ENCODE measurements at regions not wholly inside any gene's neighbourhood (a gene's known extent, or its start where the extent isn't known, plus 50 kb on each side); places are given as distances from the start of the nearest gene placed in this dataset.
"Not testable (repeated sequence)": the region's sequence is repeated elsewhere in the genome, so short reads cannot be mapped to it uniquely, and the experiment has no call there.

DNA sequence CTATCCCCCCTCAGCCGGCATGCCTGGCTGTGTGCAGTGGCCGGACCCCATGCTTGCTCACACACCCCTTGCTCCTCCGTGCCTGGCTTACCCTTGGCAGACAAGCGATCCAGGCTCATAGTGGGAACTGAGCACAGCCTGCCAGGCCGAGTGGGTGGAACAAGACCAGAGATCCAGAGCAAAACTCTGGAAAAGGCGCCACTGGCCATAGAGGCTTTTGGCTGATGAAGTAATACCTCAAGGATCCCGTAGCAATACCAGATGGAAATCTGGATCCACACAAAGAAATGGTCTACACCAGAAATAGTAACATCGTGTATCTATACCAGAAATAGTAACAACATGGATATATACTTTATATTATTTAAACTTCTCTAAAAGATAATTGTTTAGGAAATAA, 1719.6 kb downstream of the SPATA31A7 start:
- TF ChIP-seq, protein P1, sequence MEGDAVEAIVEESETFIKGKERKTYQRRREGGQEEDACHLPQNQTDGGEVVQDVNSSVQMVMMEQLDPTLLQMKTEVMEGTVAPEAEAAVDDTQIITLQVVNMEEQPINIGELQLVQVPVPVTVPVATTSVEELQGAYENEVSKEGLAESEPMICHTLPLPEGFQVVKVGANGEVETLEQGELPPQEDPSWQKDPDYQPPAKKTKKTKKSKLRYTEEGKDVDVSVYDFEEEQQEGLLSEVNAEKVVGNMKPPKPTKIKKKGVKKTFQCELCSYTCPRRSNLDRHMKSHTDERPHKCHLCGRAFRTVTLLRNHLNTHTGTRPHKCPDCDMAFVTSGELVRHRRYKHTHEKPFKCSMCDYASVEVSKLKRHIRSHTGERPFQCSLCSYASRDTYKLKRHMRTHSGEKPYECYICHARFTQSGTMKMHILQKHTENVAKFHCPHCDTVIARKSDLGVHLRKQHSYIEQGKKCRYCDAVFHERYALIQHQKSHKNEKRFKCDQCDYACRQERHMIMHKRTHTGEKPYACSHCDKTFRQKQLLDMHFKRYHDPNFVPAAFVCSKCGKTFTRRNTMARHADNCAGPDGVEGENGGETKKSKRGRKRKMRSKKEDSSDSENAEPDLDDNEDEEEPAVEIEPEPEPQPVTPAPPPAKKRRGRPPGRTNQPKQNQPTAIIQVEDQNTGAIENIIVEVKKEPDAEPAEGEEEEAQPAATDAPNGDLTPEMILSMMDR (IDR thresholded peaks at IDR 0.05) = not testable (repeated sequence)
- not testable (repeated sequence) for TF ChIP-seq POLR2A (IDR thresholded peaks at IDR 0.05)

All from body of pancreas (tissue), 4 donors.